ENCODE measurements at regions not wholly inside any gene's neighbourhood (a gene's known extent, or its start where the extent isn't known, plus 50 kb on each side); places are given as distances from the start of the nearest gene placed in this dataset.

DNA sequence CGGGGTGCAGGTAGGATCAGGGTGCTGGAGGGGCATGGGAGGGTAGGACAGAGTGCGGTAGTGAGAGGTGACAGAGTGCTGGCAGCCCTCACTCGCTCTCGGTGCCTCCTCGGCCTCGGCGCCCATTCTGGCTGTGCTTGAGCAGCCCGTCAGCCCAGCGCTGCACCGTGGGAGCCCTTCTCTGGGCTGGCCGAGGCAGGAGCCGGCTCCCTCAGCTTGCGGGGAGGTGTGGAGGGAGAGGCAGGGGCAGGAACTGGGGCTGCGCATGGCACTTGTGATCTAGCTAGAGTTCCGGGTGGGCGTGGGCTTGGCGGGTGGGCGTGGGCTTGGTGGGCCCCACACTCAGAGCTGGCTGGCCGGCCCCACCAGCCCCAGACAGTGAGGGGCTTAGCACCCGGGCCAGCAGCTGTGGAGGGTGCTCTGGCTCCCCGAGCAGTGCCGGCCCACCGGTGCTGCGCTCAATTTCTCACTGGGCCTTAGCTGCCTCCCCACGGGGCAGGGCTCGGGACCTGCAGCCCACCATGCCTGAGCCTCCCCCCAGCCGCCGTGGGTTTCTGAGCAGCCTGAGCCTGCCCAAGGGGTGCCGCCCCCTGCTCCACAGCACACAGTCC is 112.8 kb upstream of the DUSP22 start:
- TF ChIP-seq FOS (IDR thresholded peaks at IDR 0.05; ENCODE audit: borderline replicate concordance, extremely low read depth, insufficient read length) (no peak), SMC3 (IDR thresholded peaks at IDR 0.05; ENCODE audit: borderline replicate concordance, low read length) (no peak), CEBPB (IDR thresholded peaks at IDR 0.05; ENCODE audit: borderline replicate concordance in 1 of 2, low read depth in 2 of 2, low read length in 2 of 2) (no peak), YY1 (IDR thresholded peaks at IDR 0.05; ENCODE audit: low read depth, low read length) (no peak), ZNF207 (IDR thresholded peaks at IDR 0.05; ENCODE audit: borderline replicate concordance) (no peak)
